Naive B cell (primary cell): ENCODE measurements at regions not wholly inside any gene's neighbourhood (a gene's known extent, or its start where the extent isn't known, plus 50 kb on each side); places are given as distances from the start of the nearest gene placed in this dataset.
"Not testable (repeated sequence)": the region's sequence is repeated elsewhere in the genome, so short reads cannot be mapped to it uniquely, and the experiment has no call there.

ENCODE experiments used
- ATAC-seq, 2 donors: fragments of 150-1000 bp; cut with Tn5 transposase; 2 replicates each; pipeline ENCODE4 v1.10.0; 2021; ENCODE audit warnings: low read depth in 2 of 2, mild to moderate bottlenecking in 2 of 2, moderate library complexity in 2 of 2
- DNase-seq: peaks from one replicate; pipeline ENCODE4 v3.0.0; 2022
- H3K27ac Mint-ChIP-seq, 6 donors: one replicate each; pipeline ENCODE4 v1.8.0; 2020 to 2022; ENCODE audit warnings: mild to moderate bottlenecking in 6 of 6, mixed read lengths in 6 of 6, moderate library complexity in 5 of 6, inconsistent platforms in 2 of 6
- H3K27me3 Mint-ChIP-seq, 3 donors: one replicate each; pipeline ENCODE4 v1.8.0; 2021 to 2022; ENCODE audit warnings: mixed read lengths in 3 of 3, mild to moderate bottlenecking in 1 of 3
- H3K36me3 Mint-ChIP-seq, 2 donors: one replicate each; pipeline ENCODE4 v1.8.0; 2020 to 2022; ENCODE audit warnings: mixed read lengths in 2 of 2, inconsistent platforms in 1 of 2, mild to moderate bottlenecking in 1 of 2
- H3K4me1 Mint-ChIP-seq, 3 donors: one replicate each; pipeline ENCODE4 v1.8.0; 2020 to 2022; ENCODE audit warnings: mixed read lengths in 3 of 3, inconsistent platforms in 1 of 3, mild to moderate bottlenecking in 1 of 3, moderate library complexity in 1 of 3
- H3K4me3 Mint-ChIP-seq, 8 donors: one replicate each; pipeline ENCODE4 v1.8.0; 2020 to 2022; ENCODE audit warnings: mild to moderate bottlenecking in 8 of 8, mixed read lengths in 8 of 8, moderate library complexity in 8 of 8, inconsistent platforms in 2 of 8
- H3K9me3 Mint-ChIP-seq, 7 donors: one replicate each; pipeline ENCODE4 v1.8.0; 2020 to 2022; ENCODE audit warnings: mixed read lengths in 7 of 7, mild to moderate bottlenecking in 5 of 7, inconsistent platforms in 2 of 7, moderate library complexity in 1 of 7

- H3K27me3 Mint-ChIP-seq, H3K27ac Mint-ChIP-seq, DNase-seq, H3K9me3 Mint-ChIP-seq, H3K4me3 Mint-ChIP-seq, H3K4me1 Mint-ChIP-seq, ATAC-seq, H3K36me3 Mint-ChIP-seq: not testable (repeated sequence)
These were observed 150.1 kb upstream of the TGIF2LX start for GRCh38 chrX:89771639-89772038.

- H3K36me3 Mint-ChIP-seq, H3K4me1 Mint-ChIP-seq, H3K9me3 Mint-ChIP-seq, DNase-seq, H3K4me3 Mint-ChIP-seq, H3K27ac Mint-ChIP-seq, ATAC-seq, H3K27me3 Mint-ChIP-seq: not testable (repeated sequence)
These were observed 110.3 kb upstream of the TGIF2LX start for GRCh38 chrX:89811440-89811839.

- ATAC-seq = not testable (repeated sequence)
These were observed 82.0 kb upstream of the TGIF2LX start for GRCh38 chrX:89839723-89840122.

GRCh38 chrX:89871662-89872061 lies 50.0 kb upstream of the TGIF2LX start:
- peak overlapping the region in 1 of 6 donors; percentile 67 for H3K27ac Mint-ChIP-seq
- H3K36me3 Mint-ChIP-seq, H3K4me1 Mint-ChIP-seq, H3K9me3 Mint-ChIP-seq, H3K27me3 Mint-ChIP-seq, DNase-seq, ATAC-seq, H3K4me3 Mint-ChIP-seq: not testable (repeated sequence)

More at GRCh38 chrX:89839723-89840122, 82.0 kb upstream of the TGIF2LX start:
- not testable (repeated sequence) for H3K27me3 Mint-ChIP-seq, H3K36me3 Mint-ChIP-seq, H3K4me3 Mint-ChIP-seq, H3K9me3 Mint-ChIP-seq, DNase-seq, H3K4me1 Mint-ChIP-seq
- H3K27ac Mint-ChIP-seq = peak overlapping the region in 1 of 6 donors; percentile 62
